Liver (tissue), 3 donors: ENCODE measurements at regions not wholly inside any gene's neighbourhood (a gene's known extent, or its start where the extent isn't known, plus 50 kb on each side); places are given as distances from the start of the nearest gene placed in this dataset.

Source experiments
- EGR1 ChIP-seq, 2 donors: IDR thresholded peaks; 2 replicates each; pipeline ENCODE4 v1.6.1; 2016 to 2018; ENCODE audit warnings: antibody characterized with exemption in 2 of 2, low read depth in 2 of 2
- GABPA ChIP-seq, 2 donors: IDR thresholded peaks in 1 of 2; conservative IDR thresholded peaks in 1 of 2; 2 replicates each; pipeline ENCODE4 v1.6.1; 2016; ENCODE audit warnings: antibody characterized with exemption in 2 of 2, mild to moderate bottlenecking in 1 of 2, moderate library complexity in 1 of 2
- HNF4G ChIP-seq: IDR thresholded peaks from 2 replicates; pipeline ENCODE4 v1.6.1; 2016; ENCODE audit warnings: antibody characterized with exemption
- JUND ChIP-seq, 2 donors: IDR thresholded peaks; 2 replicates each; pipeline ENCODE4 v1.6.1; 2016; ENCODE audit warnings: antibody characterized with exemption in 2 of 2
- RAD21 ChIP-seq, 2 donors: IDR thresholded peaks; 2 replicates each; pipeline ENCODE4 v1.6.1; 2016; ENCODE audit warnings: antibody characterized with exemption in 2 of 2, mild to moderate bottlenecking in 2 of 2
- SP1 ChIP-seq: IDR thresholded peaks from 2 replicates; pipeline ENCODE4 v1.6.1; 2018; ENCODE audit warnings: antibody characterized with exemption, mild to moderate bottlenecking
- TAF1 ChIP-seq: conservative IDR thresholded peaks from 2 replicates; pipeline ENCODE4 v1.6.1; 2016; ENCODE audit warnings: antibody characterized with exemption, mild to moderate bottlenecking
- YY1 ChIP-seq: IDR thresholded peaks from 2 replicates; pipeline ENCODE4 v1.6.1; 2016; ENCODE audit warnings: antibody characterized with exemption, mild to moderate bottlenecking
- TF ChIP-seq, protein P1 (sequence below): fragments of 150-350 bp; IDR thresholded peaks from 2 replicates; pipeline ENCODE4 v1.5.1; 2017; ENCODE audit warnings: improper control_type of control experiment, low read depth, low read length; ENCODE audit not compliant: missing input control
- TF ChIP-seq, protein P2 (sequence below): IDR thresholded peaks from 2 replicates; pipeline ENCODE4 v1.6.1; 2016; ENCODE audit warnings: antibody characterized with exemption, mild to moderate bottlenecking
- TF ChIP-seq, protein P3 (sequence below): IDR thresholded peaks from 2 replicates; pipeline ENCODE4 v1.6.1; 2016; ENCODE audit warnings: antibody characterized with exemption
- TF ChIP-seq, protein P4 (sequence below): IDR thresholded peaks from 2 replicates; pipeline ENCODE4 v1.6.1; 2016; ENCODE audit warnings: antibody characterized with exemption
- TF ChIP-seq, protein P5 (sequence below): IDR thresholded peaks from 2 replicates; pipeline ENCODE4 v1.6.1; 2016; ENCODE audit warnings: antibody characterized with exemption
- donor health status: healthy.
- donor health status: healthy.

DNA sequence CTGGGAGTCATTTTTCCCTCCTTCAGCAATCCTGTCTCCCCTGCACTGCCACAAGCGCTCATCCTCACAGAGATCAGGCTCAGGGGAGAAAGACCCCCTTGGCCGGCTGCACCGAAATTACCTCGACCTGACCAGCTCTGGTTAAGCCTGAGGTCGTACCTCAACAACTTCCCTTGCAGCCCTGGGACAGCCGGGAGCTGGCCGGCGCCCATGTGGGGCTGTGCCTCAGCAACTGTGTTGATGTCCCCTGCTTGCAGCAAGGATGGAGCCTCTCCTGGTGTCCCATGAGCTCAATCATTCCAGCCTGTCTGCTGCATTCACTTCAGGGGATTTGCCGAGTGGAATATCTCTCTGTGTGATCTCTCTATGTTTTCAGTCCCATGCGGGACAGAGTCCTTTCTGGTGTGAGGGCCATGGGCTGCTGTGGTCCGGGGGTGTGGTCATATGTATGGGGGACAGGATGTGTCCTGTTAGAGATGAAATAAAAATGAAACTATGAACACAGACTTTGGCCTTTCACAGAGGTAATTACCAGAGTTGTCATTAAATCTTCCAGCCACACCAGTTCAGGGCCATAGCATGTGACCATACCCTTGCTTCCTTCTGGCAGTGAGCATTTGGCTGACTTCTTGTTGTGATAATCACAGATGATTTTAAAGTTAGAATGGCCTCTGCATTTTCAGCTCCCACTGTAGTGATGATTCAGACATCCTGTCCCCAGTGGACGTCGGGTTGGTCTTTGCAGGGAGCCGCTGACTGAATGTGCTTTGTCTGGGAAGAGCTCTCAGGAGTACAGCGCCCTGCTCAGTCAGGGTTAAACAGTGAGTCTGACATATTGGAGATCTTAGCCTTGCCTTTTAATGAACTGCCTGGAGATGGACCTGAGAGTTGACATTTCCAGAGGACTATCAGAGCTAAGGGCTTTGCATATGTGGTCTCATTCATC is 405.9 kb downstream of the AACS start:
- TF ChIP-seq, protein P1, sequence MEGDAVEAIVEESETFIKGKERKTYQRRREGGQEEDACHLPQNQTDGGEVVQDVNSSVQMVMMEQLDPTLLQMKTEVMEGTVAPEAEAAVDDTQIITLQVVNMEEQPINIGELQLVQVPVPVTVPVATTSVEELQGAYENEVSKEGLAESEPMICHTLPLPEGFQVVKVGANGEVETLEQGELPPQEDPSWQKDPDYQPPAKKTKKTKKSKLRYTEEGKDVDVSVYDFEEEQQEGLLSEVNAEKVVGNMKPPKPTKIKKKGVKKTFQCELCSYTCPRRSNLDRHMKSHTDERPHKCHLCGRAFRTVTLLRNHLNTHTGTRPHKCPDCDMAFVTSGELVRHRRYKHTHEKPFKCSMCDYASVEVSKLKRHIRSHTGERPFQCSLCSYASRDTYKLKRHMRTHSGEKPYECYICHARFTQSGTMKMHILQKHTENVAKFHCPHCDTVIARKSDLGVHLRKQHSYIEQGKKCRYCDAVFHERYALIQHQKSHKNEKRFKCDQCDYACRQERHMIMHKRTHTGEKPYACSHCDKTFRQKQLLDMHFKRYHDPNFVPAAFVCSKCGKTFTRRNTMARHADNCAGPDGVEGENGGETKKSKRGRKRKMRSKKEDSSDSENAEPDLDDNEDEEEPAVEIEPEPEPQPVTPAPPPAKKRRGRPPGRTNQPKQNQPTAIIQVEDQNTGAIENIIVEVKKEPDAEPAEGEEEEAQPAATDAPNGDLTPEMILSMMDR, result no peak
- TF ChIP-seq GABPA (IDR thresholded peaks at IDR 0.05 in 1 of 2, conservative IDR thresholded peaks at IDR 0.05 in 1 of 2) (no peak), RAD21 (IDR thresholded peaks at IDR 0.05) (no peak), HNF4G (no peak), EGR1 (IDR thresholded peaks at IDR 0.05; ENCODE audit: low read depth in 2 of 2) (no peak), JUND (IDR thresholded peaks at IDR 0.05) (no peak), TAF1 (no peak), SP1 (no peak), YY1 (no peak)
- TF ChIP-seq, protein P2, sequence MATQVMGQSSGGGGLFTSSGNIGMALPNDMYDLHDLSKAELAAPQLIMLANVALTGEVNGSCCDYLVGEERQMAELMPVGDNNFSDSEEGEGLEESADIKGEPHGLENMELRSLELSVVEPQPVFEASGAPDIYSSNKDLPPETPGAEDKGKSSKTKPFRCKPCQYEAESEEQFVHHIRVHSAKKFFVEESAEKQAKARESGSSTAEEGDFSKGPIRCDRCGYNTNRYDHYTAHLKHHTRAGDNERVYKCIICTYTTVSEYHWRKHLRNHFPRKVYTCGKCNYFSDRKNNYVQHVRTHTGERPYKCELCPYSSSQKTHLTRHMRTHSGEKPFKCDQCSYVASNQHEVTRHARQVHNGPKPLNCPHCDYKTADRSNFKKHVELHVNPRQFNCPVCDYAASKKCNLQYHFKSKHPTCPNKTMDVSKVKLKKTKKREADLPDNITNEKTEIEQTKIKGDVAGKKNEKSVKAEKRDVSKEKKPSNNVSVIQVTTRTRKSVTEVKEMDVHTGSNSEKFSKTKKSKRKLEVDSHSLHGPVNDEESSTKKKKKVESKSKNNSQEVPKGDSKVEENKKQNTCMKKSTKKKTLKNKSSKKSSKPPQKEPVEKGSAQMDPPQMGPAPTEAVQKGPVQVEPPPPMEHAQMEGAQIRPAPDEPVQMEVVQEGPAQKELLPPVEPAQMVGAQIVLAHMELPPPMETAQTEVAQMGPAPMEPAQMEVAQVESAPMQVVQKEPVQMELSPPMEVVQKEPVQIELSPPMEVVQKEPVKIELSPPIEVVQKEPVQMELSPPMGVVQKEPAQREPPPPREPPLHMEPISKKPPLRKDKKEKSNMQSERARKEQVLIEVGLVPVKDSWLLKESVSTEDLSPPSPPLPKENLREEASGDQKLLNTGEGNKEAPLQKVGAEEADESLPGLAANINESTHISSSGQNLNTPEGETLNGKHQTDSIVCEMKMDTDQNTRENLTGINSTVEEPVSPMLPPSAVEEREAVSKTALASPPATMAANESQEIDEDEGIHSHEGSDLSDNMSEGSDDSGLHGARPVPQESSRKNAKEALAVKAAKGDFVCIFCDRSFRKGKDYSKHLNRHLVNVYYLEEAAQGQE, result no peak
- TF ChIP-seq, protein P3, sequence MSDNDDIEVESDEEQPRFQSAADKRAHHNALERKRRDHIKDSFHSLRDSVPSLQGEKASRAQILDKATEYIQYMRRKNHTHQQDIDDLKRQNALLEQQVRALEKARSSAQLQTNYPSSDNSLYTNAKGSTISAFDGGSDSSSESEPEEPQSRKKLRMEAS, result no peak
- TF ChIP-seq, protein P4, sequence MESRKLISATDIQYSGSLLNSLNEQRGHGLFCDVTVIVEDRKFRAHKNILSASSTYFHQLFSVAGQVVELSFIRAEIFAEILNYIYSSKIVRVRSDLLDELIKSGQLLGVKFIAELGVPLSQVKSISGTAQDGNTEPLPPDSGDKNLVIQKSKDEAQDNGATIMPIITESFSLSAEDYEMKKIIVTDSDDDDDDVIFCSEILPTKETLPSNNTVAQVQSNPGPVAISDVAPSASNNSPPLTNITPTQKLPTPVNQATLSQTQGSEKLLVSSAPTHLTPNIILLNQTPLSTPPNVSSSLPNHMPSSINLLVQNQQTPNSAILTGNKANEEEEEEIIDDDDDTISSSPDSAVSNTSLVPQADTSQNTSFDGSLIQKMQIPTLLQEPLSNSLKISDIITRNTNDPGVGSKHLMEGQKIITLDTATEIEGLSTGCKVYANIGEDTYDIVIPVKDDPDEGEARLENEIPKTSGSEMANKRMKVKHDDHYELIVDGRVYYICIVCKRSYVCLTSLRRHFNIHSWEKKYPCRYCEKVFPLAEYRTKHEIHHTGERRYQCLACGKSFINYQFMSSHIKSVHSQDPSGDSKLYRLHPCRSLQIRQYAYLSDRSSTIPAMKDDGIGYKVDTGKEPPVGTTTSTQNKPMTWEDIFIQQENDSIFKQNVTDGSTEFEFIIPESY, result no peak
- TF ChIP-seq, protein P5, sequence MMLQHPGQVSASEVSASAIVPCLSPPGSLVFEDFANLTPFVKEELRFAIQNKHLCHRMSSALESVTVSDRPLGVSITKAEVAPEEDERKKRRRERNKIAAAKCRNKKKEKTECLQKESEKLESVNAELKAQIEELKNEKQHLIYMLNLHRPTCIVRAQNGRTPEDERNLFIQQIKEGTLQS, result no peak
